Hepatocyte (in vitro differentiated cells): ENCODE measurements at regions not wholly inside any gene's neighbourhood (a gene's known extent, or its start where the extent isn't known, plus 50 kb on each side); places are given as distances from the start of the nearest gene placed in this dataset.

Source experiments
- CTCF ChIP-seq: fragments of 200-600 bp; sonication (generic); IDR thresholded peaks from 2 replicates; pipeline ENCODE4 v1.5.1; 2016; ENCODE audit warnings: antibody characterized with exemption, mild to moderate bottlenecking; ENCODE audit not compliant: poor library complexity
- EZH2 ChIP-seq: fragments of 200-600 bp; sonication (generic); IDR thresholded peaks from 2 replicates; pipeline ENCODE4 v1.6.1; 2016; ENCODE audit warnings: antibody characterized with exemption, mild to moderate bottlenecking, borderline replicate concordance

DNA sequence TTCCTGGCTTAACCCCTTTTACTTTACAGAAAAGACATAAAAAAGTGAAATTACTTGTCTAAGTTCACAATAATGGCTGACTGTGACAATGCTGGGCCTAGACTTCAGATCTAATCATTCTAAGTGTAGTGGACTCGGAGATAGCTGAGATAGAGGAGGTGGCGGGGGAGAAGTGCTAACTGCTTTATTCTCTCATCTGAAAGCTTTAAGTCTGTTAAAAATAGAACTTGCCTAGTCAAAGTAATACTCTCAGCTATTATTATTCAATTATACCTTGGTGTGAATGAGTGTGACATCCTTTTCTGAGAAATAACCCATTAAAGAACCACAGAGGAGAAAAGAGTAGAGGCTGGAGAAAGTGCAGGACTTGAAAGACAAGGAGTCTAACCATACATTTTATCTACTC is 96.1 kb upstream of the OLIG2 start:
- no peak for TF ChIP-seq EZH2
- TF ChIP-seq CTCF = no peak
